Neural cell (in vitro differentiated cells): ENCODE measurements at regions not wholly inside any gene's neighbourhood (a gene's known extent, or its start where the extent isn't known, plus 50 kb on each side); places are given as distances from the start of the nearest gene placed in this dataset.
"Not testable (repeated sequence)": the region's sequence is repeated elsewhere in the genome, so short reads cannot be mapped to it uniquely, and the experiment has no call there.

Experiments
- H2AFZ ChIP-seq: fragments of 200-600, 300-800 bp; sonication (generic), shearing (Covaris generic); 2 replicates; pipeline ENCODE4 v1.6.0; 2014; ENCODE audit warnings: low read depth, mild to moderate bottlenecking, antibody characterized with exemption, low read length, moderate library complexity
- H3F3A ChIP-seq: fragments of 200-600 bp; shearing (Covaris generic); 2 replicates; pipeline ENCODE4 v1.6.1; 2016; ENCODE audit warnings: mild to moderate bottlenecking, moderate library complexity, mixed read lengths, antibody characterized with exemption, low read length; ENCODE audit not compliant: insufficient read depth, poor library complexity, severe bottlenecking
- H3K27ac ChIP-seq: fragments of 200-600, 300-800 bp; sonication (generic), shearing (Covaris generic); 2 replicates; pipeline ENCODE4 v1.5.1; 2014; ENCODE audit warnings: mild to moderate bottlenecking, low read length, moderate library complexity
- H3K27me3 ChIP-seq: fragments of 300-800, 200-600 bp; sonication (generic), shearing (Covaris generic); 2 replicates; pipeline ENCODE4 v1.6.0; 2014; ENCODE audit warnings: mild to moderate bottlenecking, low read depth, low read length, moderate library complexity; ENCODE audit not compliant: insufficient read depth
- H3K36me3 ChIP-seq: fragments of 300-800, 200-600 bp; sonication (generic), shearing (Covaris generic); 2 replicates; pipeline ENCODE4 v1.5.1; 2014; ENCODE audit warnings: mild to moderate bottlenecking, antibody characterized with exemption, low read length, moderate library complexity; ENCODE audit not compliant: insufficient read depth
- H3K4me2 ChIP-seq: fragments of 300-800, 200-600 bp; sonication (generic), shearing (Covaris generic); 2 replicates; pipeline ENCODE4 v1.6.0; 2014; ENCODE audit warnings: mild to moderate bottlenecking, low read length
- H3K4me3 ChIP-seq: fragments of 300-800, 200-600 bp; sonication (generic), shearing (Covaris generic); 2 replicates; pipeline ENCODE4 v1.5.1; 2014; ENCODE audit warnings: mild to moderate bottlenecking, low read length, moderate library complexity
- H3K79me2 ChIP-seq: fragments of 200-600 bp; shearing (Covaris generic); replicated peaks from 2 replicates; pipeline ENCODE4 v1.6.0; 2014; ENCODE audit warnings: mild to moderate bottlenecking, low read length, moderate library complexity; ENCODE audit not compliant: insufficient read depth
- H3K9ac ChIP-seq: fragments of 300-800, 200-600 bp; sonication (generic), shearing (Covaris generic); 2 replicates; pipeline ENCODE4 v1.6.1; 2016; ENCODE audit warnings: mild to moderate bottlenecking, low read length, mixed read lengths
- H3K9me2 ChIP-seq: fragments of 200-600 bp; shearing (Covaris generic); 2 replicates; pipeline ENCODE4 v1.6.1; 2016; ENCODE audit warnings: mild to moderate bottlenecking, low read length, mixed read lengths; ENCODE audit not compliant: insufficient read depth
- H3K9me3 ChIP-seq: fragments of 200-600, 300-800 bp; sonication (generic), shearing (Covaris generic); 2 replicates; pipeline ENCODE4 v1.6.1; 2016; ENCODE audit warnings: mild to moderate bottlenecking, mixed run types, low read length, moderate library complexity, mixed read lengths
- H4K20me1 ChIP-seq: fragments of 200-600 bp; shearing (Covaris generic); 2 replicates; pipeline ENCODE4 v1.6.1; 2016; ENCODE audit warnings: mild to moderate bottlenecking, mixed run types; ENCODE audit not compliant: insufficient read depth
- CTCF ChIP-seq: fragments of 450-650 bp; IDR thresholded peaks from 2 replicates; pipeline ENCODE4 v1.5.1; 2014; ENCODE audit warnings: antibody characterized with exemption, mild to moderate bottlenecking, moderate library complexity; ENCODE audit not compliant: poor library complexity, severe bottlenecking
- EP300 ChIP-seq: fragments of 450-650 bp; conservative IDR thresholded peaks from 2 replicates; pipeline ENCODE4 v1.6.1; 2014; ENCODE audit warnings: antibody characterized with exemption, mild to moderate bottlenecking, moderate library complexity; ENCODE audit not compliant: poor library complexity, severe bottlenecking
- EZH2 ChIP-seq: fragments of 200-600, 300-800 bp; shearing (Covaris generic), sonication (generic); IDR thresholded peaks from 2 replicates; pipeline ENCODE4 v1.6.1; 2014; ENCODE audit warnings: antibody characterized with exemption, low read length, borderline replicate concordance, mild to moderate bottlenecking; ENCODE audit not compliant: insufficient read depth, poor library complexity, severe bottlenecking
- MXI1 ChIP-seq: fragments of 450-650 bp; conservative IDR thresholded peaks from 2 replicates; pipeline ENCODE4 v1.6.1; 2014; ENCODE audit warnings: antibody characterized with exemption, mild to moderate bottlenecking; ENCODE audit not compliant: poor library complexity, severe bottlenecking
- POLR2AphosphoS5 ChIP-seq: IDR thresholded peaks from 2 replicates; pipeline ENCODE4 v1.6.1; 2012
- SMC3 ChIP-seq: fragments of 450-650 bp; conservative IDR thresholded peaks from 2 replicates; pipeline ENCODE4 v1.6.1; 2014; ENCODE audit warnings: antibody characterized with exemption, mild to moderate bottlenecking, moderate library complexity; ENCODE audit not compliant: poor library complexity

- no peaks in the 10 kb centered on the region for H3K9me3 ChIP-seq
- TF ChIP-seq EZH2: no peak
- no peak for TF ChIP-seq CTCF
- no peak for TF ChIP-seq MXI1
- no peak for TF ChIP-seq SMC3
- TF ChIP-seq POLR2AphosphoS5: no peak
- no peaks in the 10 kb centered on the region for H3K27me3 ChIP-seq
- H3K27ac ChIP-seq: no peak overlapping the region
- no peak overlapping the region for H3K4me2 ChIP-seq
- no peaks in the 10 kb centered on the region for H4K20me1 ChIP-seq
- H3K9me2 ChIP-seq: no peaks in the 10 kb centered on the region
- no peak overlapping the region for H3K4me3 ChIP-seq
- H3K36me3 ChIP-seq: no peaks in the 10 kb centered on the region
- no peaks in the 10 kb centered on the region for H3F3A ChIP-seq
- no peaks in the 10 kb centered on the region for H3K79me2 ChIP-seq
- H3K9ac ChIP-seq: no peak overlapping the region
- H2AFZ ChIP-seq: no peak overlapping the region
Observed at GRCh38 chr5:114148253-114148652, 213.6 kb upstream of the KCNN2 start.

GRCh38 chr5:114148728-114149127, 213.1 kb upstream of the KCNN2 start:
- H3K9ac ChIP-seq, H3K27ac ChIP-seq, H3F3A ChIP-seq, H3K36me3 ChIP-seq, H3K27me3 ChIP-seq, H4K20me1 ChIP-seq, H3K4me3 ChIP-seq, H3K9me2 ChIP-seq, H2AFZ ChIP-seq, H3K9me3 ChIP-seq, H3K79me2 ChIP-seq, H3K4me2 ChIP-seq: not testable (repeated sequence)

DNA sequence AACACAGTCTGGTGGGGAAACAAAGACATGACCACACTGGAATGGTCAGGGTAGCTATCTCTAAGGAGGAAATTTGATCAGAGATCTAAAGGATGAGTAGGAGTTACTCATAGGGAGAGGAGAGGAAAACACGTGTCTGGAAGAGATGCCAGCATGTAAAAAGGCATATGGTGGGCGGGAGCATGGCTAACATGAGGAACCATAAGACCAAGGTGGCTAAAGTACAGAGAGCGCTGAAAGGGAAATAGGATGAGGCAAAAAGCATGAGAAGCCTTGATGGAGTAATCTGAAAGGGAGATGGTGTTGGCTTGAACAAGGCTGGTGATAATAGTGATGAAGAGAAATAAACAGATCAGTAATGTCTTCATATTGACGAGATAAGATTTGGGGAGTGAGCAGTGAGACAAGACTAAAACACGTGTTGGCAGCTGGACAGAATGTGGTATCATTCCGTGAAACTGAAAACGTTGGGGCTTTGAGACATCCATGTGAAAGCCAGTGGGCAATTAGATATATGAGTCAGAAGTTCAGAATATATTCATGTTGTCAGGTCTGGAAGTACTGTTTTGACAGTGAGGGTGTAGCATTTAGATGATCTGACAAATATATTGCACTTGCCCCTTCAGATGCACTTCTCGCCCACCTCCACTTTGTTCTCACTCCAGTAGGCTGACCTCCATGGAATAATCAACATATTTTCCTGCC, 209.1 kb upstream of the KCNN2 start:
- Histone ChIP-seq H2AFZ (no peak overlapping the region), H3K27ac (no peak overlapping the region), H3K9me2 (no peaks in the 10 kb centered on the region), H3K4me3 (no peak overlapping the region), H3K36me3 (no peaks in the 10 kb centered on the region), H3F3A (no peaks in the 10 kb centered on the region), H4K20me1 (no peaks in the 10 kb centered on the region), H3K79me2 (no peaks in the 10 kb centered on the region), H3K9ac (no peak overlapping the region), H3K9me3 (no peaks in the 10 kb centered on the region), H3K4me2 (no peak overlapping the region), H3K27me3 (no peaks in the 10 kb centered on the region)
- TF ChIP-seq CTCF: no peak
- no peak for TF ChIP-seq EP300
- no peak for TF ChIP-seq EZH2
